Lung (tissue), 11 donors: ENCODE measurements at regions not wholly inside any gene's neighbourhood (a gene's known extent, or its start where the extent isn't known, plus 50 kb on each side); places are given as distances from the start of the nearest gene placed in this dataset.

ENCODE experiments used
- ATAC-seq: fragments of 200-7000 bp; cut with Tn5 transposase; one replicate; pipeline ENCODE4 v1.9.1; 2020; ENCODE audit warnings: moderate number of reproducible peaks; ENCODE audit not compliant: insufficient read depth, low FRiP score
- DNase-seq, 3 donors: peaks; one replicate each; pipeline ENCODE4 v3.0.0-alpha.2; 2013 to 2017
- H3K27ac ChIP-seq, 2 donors: one replicate each; pipeline ENCODE4 v1.5.1; 2013; ENCODE audit warnings: mild to moderate bottlenecking in 2 of 2, moderate library complexity in 2 of 2, control low read depth in 1 of 2, inconsistent platforms in 1 of 2, low read depth in 1 of 2, low read length in 1 of 2
- H3K27me3 ChIP-seq, 3 donors: one replicate each; pipeline ENCODE4 v1.5.1; 2013; ENCODE audit warnings: low read length in 2 of 3; ENCODE audit not compliant: control insufficient read depth in 3 of 3, insufficient read depth in 3 of 3
- H3K36me3 ChIP-seq, 4 donors: one replicate each; pipeline ENCODE4 v1.5.1; 2013; ENCODE audit warnings: low read length in 4 of 4, mild to moderate bottlenecking in 1 of 4, moderate library complexity in 1 of 4; ENCODE audit not compliant: control insufficient read depth in 4 of 4, insufficient read depth in 4 of 4
- H3K4me1 ChIP-seq, 5 donors: one replicate each; pipeline ENCODE4 v1.5.1; 2013; ENCODE audit warnings: low read length in 5 of 5, mild to moderate bottlenecking in 2 of 5, moderate library complexity in 1 of 5; ENCODE audit not compliant: control insufficient read depth in 5 of 5, insufficient read depth in 5 of 5
- H3K4me3 ChIP-seq: one replicate; pipeline ENCODE4 v1.5.1; 2013; ENCODE audit warnings: mild to moderate bottlenecking, control low read depth, moderate library complexity
- H3K9ac ChIP-seq, 2 donors: one replicate each; pipeline ENCODE4 v1.5.1; 2013; ENCODE audit warnings: low read length in 2 of 2, control low read depth in 1 of 2; ENCODE audit not compliant: insufficient read depth in 1 of 2
- H3K9me3 ChIP-seq, 4 donors: one replicate each; pipeline ENCODE4 v1.5.1; 2013; ENCODE audit warnings: low read length in 3 of 4, mild to moderate bottlenecking in 1 of 4, moderate library complexity in 1 of 4; ENCODE audit not compliant: control insufficient read depth in 4 of 4, insufficient read depth in 3 of 4
- WGBS, 2 donors: extraction: QIAGEN DNeasy Blood & Tissue Kit; methylation state at CpG; one replicate each; pipeline ENCODE4 v1.1.7; 2013; 5-methylcytosine and 5-hydroxymethylcytosine counted together
- TF ChIP-seq, protein P1 (sequence below): IDR thresholded peaks from 2 replicates; pipeline ENCODE4 v1.5.1; 2012; ENCODE audit warnings: mild to moderate bottlenecking; ENCODE audit errors: control extremely low read depth, extremely low read depth
- donor health status: control.
- donor health status: control.
- donor health status: Bipolar disorder and iron deficiency.
- donor health status: healthy.
- donor health status: DM: yes; HTN: yes; CAD: no.

DNA sequence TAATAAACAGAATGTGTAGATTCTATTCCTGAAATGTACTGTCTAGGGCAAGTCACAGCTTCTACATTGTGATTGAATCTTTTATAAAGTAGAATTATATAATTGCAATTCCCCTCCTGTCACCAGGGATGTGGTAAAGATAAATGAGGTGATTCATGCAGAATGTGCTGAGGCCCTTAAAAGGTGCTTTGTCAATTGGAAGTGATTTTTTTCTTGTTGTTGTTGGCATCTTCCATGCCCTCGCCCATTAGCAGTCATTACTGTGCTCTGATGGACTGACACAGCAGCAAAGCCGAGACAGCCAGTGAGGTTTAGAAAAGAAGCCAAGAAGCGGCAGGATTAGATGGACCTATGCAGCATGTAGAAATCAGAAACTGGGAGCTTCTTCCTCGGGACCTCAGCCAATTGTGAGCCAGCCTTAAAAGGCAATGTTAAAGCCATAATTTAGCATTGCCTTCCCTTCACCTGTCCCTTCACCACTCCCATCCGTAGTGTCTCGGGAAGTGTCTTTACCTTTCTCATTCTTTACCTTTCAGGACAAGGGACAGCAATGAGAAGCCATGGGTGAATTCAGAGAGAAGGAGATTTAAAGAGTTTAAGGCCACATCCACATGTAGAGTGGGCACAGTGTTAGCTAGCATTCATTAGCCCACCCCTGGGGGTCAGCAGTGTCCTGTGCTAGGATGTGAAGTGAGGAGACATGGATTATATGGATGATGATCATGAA lies 257.8 kb downstream of the PLK2 start:
- Histone ChIP-seq H3K9ac (no peak overlapping the region), H3K4me3 (no peak overlapping the region), H3K4me1 (peaks cover 0 to 4% (median 0%) of the 10 kb centered on the region in 5 donors), H3K9me3 (no peaks in the 10 kb centered on the region), H3K27ac (no peak overlapping the region), H3K36me3 (no peaks in the 10 kb centered on the region), H3K27me3 (no peaks in the 10 kb centered on the region)
- DNase-seq (no peak), ATAC-seq (no peak)
- 92 to 94% methylated on average over 6 of the region's 6 CpGs for WGBS, 2 donors
- TF ChIP-seq, protein P1, sequence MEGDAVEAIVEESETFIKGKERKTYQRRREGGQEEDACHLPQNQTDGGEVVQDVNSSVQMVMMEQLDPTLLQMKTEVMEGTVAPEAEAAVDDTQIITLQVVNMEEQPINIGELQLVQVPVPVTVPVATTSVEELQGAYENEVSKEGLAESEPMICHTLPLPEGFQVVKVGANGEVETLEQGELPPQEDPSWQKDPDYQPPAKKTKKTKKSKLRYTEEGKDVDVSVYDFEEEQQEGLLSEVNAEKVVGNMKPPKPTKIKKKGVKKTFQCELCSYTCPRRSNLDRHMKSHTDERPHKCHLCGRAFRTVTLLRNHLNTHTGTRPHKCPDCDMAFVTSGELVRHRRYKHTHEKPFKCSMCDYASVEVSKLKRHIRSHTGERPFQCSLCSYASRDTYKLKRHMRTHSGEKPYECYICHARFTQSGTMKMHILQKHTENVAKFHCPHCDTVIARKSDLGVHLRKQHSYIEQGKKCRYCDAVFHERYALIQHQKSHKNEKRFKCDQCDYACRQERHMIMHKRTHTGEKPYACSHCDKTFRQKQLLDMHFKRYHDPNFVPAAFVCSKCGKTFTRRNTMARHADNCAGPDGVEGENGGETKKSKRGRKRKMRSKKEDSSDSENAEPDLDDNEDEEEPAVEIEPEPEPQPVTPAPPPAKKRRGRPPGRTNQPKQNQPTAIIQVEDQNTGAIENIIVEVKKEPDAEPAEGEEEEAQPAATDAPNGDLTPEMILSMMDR, result no peak

DNA sequence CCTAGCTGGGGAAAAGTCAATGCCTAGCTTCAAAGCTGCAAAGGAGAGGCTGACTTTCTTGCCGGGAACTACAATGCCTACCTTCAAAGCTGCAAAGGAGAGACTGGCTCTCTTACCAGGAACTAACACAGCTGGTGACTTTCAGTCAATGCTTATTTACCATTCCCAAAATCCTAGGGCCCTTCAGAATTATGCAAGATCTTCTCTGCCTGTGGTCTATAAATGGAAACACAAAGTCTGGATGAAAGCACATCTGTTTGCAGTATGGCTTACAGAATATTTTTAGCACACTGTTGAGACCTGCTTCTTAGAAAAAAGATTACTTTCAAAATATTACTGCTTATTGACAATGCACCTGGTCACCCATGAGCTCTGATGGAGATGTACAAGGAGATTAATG lies 259.4 kb downstream of the PLK2 start:
- 74 to 78% methylated on average over 1 of the region's 1 CpG for WGBS, 2 donors
- no peaks in the 10 kb centered on the region for H3K36me3 ChIP-seq
- H3K9me3 ChIP-seq, result no peaks in the 10 kb centered on the region
- no peak overlapping the region for H3K4me3 ChIP-seq
- no peak overlapping the region for H3K27ac ChIP-seq
- no peaks in the 10 kb centered on the region for H3K4me1 ChIP-seq
- TF ChIP-seq, protein P1, result no peak
- ATAC-seq (no peak), DNase-seq (no peak)
- H3K9ac ChIP-seq, result no peak overlapping the region
- H3K27me3 ChIP-seq, result no peaks in the 10 kb centered on the region

DNA sequence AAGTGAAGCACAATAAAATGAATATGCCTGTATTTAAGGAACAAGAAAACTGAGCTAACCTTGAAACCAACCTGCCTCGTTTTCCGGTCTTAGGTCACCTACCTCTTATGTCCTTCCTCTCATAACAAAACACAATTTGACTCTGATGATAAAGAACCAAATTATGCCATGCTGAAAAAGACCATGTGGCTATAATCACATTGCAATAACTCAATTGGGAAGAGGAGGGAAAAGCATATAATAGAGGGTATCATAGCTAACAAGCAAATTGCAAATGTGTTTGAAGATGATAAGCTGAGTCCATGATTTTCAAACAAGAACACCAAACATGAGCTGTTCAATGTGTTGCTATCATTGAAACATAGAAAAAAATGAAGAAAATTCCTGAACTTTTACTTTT lies 260.8 kb downstream of the PLK2 start:
- DNase-seq (no peak), ATAC-seq (no peak)
- H3K27me3 ChIP-seq, result no peaks in the 10 kb centered on the region
- H3K4me3 ChIP-seq, result no peak overlapping the region
- H3K9me3 ChIP-seq, result no peaks in the 10 kb centered on the region
- no peaks in the 10 kb centered on the region for H3K36me3 ChIP-seq
- no peak overlapping the region for H3K27ac ChIP-seq
- TF ChIP-seq, protein P1, result no peak
- no peaks in the 10 kb centered on the region for H3K4me1 ChIP-seq
- WGBS, 2 donors, result 92 to 96% methylated on average over 2 of the region's 2 CpGs
- no peak overlapping the region for H3K9ac ChIP-seq

DNA sequence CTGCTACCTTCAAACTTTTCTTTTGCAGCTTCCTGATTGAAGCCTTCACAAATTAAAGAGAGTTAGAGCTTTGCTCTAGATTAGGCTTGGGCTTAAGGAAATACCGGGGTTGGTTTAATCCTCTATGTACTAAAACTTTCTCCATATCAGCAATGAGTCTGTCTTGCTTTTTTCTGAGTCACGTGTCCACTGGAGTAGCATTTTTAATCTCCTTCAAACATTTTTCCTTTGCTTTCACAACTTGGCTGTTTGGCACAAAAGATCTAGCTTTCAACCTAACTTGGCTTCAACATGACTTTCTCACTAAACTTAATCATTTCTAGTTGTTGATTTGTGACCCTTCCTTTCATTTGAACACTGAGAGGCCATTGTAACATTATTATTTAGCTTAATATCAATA lies 261.6 kb downstream of the PLK2 start:
- 61 to 71% methylated on average over 2 of the region's 2 CpGs for WGBS, 2 donors
- no peaks in the 10 kb centered on the region for H3K36me3 ChIP-seq

More for the DNA sequence above, 261.6 kb downstream of the PLK2 start:
- DNase-seq, result no peak
- Histone ChIP-seq H3K4me3 (no peak overlapping the region), H3K27me3 (no peaks in the 10 kb centered on the region), H3K4me1 (no peaks in the 10 kb centered on the region), H3K27ac (no peak overlapping the region), H3K9ac (no peak overlapping the region), H3K9me3 (no peaks in the 10 kb centered on the region)
- no peak for ATAC-seq
- TF ChIP-seq, protein P1, result no peak
